ENCODE measurements at regions not wholly inside any gene's neighbourhood (a gene's known extent, or its start where the extent isn't known, plus 50 kb on each side); places are given as distances from the start of the nearest gene placed in this dataset.

DNA sequence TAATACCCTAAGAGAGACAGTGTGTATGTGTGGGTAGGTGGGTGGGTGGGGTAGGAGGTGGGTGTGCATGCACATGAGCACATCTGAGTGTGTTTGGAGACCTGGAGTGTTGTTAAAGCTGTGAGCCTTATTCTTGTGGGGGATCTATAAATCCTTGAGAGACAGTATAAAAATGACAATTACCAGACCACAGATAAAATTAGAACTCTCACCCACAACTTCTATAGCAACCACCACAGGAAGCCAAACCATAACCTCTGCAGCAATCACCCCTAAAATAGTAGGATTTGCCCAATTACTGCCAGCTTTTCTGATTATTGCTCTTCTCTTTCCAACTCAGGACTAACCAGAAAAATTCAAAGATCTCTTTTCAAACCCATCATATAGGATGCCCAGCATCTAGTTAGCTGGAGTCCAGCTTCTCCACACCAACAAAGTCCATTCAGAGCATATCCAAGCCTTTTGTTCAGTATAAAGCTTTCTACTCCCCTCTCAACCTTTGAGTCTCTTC is 93.4 kb upstream of the SLITRK1 start:
- TF ChIP-seq, protein P1, sequence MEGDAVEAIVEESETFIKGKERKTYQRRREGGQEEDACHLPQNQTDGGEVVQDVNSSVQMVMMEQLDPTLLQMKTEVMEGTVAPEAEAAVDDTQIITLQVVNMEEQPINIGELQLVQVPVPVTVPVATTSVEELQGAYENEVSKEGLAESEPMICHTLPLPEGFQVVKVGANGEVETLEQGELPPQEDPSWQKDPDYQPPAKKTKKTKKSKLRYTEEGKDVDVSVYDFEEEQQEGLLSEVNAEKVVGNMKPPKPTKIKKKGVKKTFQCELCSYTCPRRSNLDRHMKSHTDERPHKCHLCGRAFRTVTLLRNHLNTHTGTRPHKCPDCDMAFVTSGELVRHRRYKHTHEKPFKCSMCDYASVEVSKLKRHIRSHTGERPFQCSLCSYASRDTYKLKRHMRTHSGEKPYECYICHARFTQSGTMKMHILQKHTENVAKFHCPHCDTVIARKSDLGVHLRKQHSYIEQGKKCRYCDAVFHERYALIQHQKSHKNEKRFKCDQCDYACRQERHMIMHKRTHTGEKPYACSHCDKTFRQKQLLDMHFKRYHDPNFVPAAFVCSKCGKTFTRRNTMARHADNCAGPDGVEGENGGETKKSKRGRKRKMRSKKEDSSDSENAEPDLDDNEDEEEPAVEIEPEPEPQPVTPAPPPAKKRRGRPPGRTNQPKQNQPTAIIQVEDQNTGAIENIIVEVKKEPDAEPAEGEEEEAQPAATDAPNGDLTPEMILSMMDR (conservative IDR thresholded peaks at IDR 0.05; ENCODE audit: low read depth in 2 of 2) = no peak
- no peak for TF ChIP-seq EZH2phosphoT487 (IDR thresholded peaks at IDR 0.05; ENCODE audit: unreplicated experiment)
- TF ChIP-seq, protein P2, sequence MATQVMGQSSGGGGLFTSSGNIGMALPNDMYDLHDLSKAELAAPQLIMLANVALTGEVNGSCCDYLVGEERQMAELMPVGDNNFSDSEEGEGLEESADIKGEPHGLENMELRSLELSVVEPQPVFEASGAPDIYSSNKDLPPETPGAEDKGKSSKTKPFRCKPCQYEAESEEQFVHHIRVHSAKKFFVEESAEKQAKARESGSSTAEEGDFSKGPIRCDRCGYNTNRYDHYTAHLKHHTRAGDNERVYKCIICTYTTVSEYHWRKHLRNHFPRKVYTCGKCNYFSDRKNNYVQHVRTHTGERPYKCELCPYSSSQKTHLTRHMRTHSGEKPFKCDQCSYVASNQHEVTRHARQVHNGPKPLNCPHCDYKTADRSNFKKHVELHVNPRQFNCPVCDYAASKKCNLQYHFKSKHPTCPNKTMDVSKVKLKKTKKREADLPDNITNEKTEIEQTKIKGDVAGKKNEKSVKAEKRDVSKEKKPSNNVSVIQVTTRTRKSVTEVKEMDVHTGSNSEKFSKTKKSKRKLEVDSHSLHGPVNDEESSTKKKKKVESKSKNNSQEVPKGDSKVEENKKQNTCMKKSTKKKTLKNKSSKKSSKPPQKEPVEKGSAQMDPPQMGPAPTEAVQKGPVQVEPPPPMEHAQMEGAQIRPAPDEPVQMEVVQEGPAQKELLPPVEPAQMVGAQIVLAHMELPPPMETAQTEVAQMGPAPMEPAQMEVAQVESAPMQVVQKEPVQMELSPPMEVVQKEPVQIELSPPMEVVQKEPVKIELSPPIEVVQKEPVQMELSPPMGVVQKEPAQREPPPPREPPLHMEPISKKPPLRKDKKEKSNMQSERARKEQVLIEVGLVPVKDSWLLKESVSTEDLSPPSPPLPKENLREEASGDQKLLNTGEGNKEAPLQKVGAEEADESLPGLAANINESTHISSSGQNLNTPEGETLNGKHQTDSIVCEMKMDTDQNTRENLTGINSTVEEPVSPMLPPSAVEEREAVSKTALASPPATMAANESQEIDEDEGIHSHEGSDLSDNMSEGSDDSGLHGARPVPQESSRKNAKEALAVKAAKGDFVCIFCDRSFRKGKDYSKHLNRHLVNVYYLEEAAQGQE (IDR thresholded peaks at IDR 0.05; ENCODE audit: unreplicated experiment) = no peak
- no peak for TF ChIP-seq POLR2AphosphoS5 (IDR thresholded peaks at IDR 0.05; ENCODE audit: low read depth)
- TF ChIP-seq EZH2 (IDR thresholded peaks at IDR 0.05; ENCODE audit: low read depth, unreplicated experiment) = no peak
- no peak for TF ChIP-seq CREB1 (CRISPR knock-in tag; IDR thresholded peaks at IDR 0.05; ENCODE audit: low read depth)
- TF ChIP-seq ZNF331 (CRISPR knock-in tag; IDR thresholded peaks at IDR 0.05; ENCODE audit: low read depth) = no peak
- no peak for TF ChIP-seq JUNB (IDR thresholded peaks at IDR 0.05; ENCODE audit: unreplicated experiment)
- no peak for TF ChIP-seq ZNF114 (CRISPR knock-in tag; IDR thresholded peaks at IDR 0.05)
- no peak for TF ChIP-seq STAT1 (IDR thresholded peaks at IDR 0.05; ENCODE audit: unreplicated experiment)
- TF ChIP-seq, protein P3, sequence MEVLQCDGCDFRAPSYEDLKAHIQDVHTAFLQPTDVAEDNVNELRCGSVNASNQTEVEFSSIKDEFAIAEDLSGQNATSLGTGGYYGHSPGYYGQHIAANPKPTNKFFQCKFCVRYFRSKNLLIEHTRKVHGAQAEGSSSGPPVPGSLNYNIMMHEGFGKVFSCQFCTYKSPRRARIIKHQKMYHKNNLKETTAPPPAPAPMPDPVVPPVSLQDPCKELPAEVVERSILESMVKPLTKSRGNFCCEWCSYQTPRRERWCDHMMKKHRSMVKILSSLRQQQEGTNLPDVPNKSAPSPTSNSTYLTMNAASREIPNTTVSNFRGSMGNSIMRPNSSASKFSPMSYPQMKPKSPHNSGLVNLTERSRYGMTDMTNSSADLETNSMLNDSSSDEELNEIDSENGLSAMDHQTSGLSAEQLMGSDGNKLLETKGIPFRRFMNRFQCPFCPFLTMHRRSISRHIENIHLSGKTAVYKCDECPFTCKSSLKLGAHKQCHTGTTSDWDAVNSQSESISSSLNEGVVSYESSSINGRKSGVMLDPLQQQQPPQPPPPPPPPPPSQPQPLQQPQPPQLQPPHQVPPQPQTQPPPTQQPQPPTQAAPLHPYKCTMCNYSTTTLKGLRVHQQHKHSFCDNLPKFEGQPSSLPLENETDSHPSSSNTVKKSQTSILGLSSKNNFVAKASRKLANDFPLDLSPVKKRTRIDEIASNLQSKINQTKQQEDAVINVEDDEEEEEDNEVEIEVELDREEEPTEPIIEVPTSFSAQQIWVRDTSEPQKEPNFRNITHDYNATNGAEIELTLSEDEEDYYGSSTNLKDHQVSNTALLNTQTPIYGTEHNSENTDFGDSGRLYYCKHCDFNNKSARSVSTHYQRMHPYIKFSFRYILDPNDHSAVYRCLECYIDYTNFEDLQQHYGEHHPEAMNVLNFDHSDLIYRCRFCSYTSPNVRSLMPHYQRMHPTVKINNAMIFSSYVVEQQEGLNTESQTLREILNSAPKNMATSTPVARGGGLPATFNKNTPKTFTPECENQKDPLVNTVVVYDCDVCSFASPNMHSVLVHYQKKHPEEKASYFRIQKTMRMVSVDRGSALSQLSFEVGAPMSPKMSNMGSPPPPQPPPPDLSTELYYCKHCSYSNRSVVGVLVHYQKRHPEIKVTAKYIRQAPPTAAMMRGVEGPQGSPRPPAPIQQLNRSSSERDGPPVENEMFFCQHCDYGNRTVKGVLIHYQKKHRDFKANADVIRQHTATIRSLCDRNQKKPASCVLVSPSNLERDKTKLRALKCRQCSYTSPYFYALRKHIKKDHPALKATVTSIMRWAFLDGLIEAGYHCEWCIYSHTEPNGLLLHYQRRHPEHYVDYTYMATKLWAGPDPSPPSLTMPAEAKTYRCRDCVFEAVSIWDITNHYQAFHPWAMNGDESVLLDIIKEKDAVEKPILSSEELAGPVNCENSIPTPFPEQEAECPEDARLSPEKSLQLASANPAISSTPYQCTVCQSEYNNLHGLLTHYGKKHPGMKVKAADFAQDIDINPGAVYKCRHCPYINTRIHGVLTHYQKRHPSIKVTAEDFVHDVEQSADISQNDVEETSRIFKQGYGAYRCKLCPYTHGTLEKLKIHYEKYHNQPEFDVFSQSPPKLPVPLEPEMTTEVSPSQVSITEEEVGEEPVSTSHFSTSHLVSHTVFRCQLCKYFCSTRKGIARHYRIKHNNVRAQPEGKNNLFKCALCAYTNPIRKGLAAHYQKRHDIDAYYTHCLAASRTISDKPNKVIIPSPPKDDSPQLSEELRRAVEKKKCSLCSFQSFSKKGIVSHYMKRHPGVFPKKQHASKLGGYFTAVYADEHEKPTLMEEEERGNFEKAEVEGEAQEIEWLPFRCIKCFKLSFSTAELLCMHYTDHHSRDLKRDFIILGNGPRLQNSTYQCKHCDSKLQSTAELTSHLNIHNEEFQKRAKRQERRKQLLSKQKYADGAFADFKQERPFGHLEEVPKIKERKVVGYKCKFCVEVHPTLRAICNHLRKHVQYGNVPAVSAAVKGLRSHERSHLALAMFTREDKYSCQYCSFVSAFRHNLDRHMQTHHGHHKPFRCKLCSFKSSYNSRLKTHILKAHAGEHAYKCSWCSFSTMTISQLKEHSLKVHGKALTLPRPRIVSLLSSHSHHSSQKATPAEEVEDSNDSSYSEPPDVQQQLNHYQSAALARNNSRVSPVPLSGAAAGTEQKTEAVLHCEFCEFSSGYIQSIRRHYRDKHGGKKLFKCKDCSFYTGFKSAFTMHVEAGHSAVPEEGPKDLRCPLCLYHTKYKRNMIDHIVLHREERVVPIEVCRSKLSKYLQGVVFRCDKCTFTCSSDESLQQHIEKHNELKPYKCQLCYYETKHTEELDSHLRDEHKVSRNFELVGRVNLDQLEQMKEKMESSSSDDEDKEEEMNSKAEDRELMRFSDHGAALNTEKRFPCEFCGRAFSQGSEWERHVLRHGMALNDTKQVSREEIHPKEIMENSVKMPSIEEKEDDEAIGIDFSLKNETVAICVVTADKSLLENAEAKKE (CRISPR knock-in tag; IDR thresholded peaks at IDR 0.05) = no peak
